H9 (cell line): ENCODE measurements at regions not wholly inside any gene's neighbourhood (a gene's known extent, or its start where the extent isn't known, plus 50 kb on each side); places are given as distances from the start of the nearest gene placed in this dataset.

Source experiments
- DNase-seq: peaks from one replicate; pipeline ENCODE4 v3.0.0-alpha.2; 2017
- H2AFZ ChIP-seq: one replicate; pipeline ENCODE4 v1.6.1; 2013; ENCODE audit warnings: mild to moderate bottlenecking, low read length, control low read depth, moderate library complexity
- H2AK5ac ChIP-seq: 2 replicates; pipeline ENCODE4 v1.6.1; 2013; ENCODE audit warnings: low read length, control low read depth, mixed read lengths; ENCODE audit not compliant: insufficient read length
- H2BK120ac ChIP-seq: one replicate; pipeline ENCODE4 v1.6.1; 2013; ENCODE audit warnings: low read depth, mild to moderate bottlenecking, low read length, control low read depth, inconsistent platforms; ENCODE audit not compliant: poor library complexity, severe bottlenecking
- H2BK12ac ChIP-seq: 2 replicates; pipeline ENCODE4 v1.6.1; 2013; ENCODE audit warnings: low read length, control low read depth, mixed read lengths, low read depth; ENCODE audit not compliant: insufficient read length
- H2BK15ac ChIP-seq: 2 replicates; pipeline ENCODE4 v1.6.1; 2013; ENCODE audit warnings: low read depth, low read length, control low read depth
- H2BK20ac ChIP-seq: one replicate; pipeline ENCODE4 v1.6.1; 2013; ENCODE audit warnings: low read depth, mild to moderate bottlenecking, low read length, control low read depth, inconsistent platforms; ENCODE audit not compliant: poor library complexity, severe bottlenecking
- H2BK5ac ChIP-seq: 2 replicates; pipeline ENCODE4 v1.6.1; 2013; ENCODE audit warnings: low read length, control low read depth, mixed read lengths; ENCODE audit not compliant: insufficient read length
- H3K14ac ChIP-seq: 2 replicates; pipeline ENCODE4 v1.6.1; 2013; ENCODE audit warnings: low read length, control low read depth; ENCODE audit not compliant: insufficient read depth
- H3K18ac ChIP-seq: 2 replicates; pipeline ENCODE4 v1.6.1; 2013; ENCODE audit warnings: low read depth, mild to moderate bottlenecking, mixed read lengths, low read length, control low read depth; ENCODE audit not compliant: insufficient read length
- H3K23ac ChIP-seq: 2 replicates; pipeline ENCODE4 v1.6.1; 2013; ENCODE audit warnings: low read length, control low read depth, mixed read lengths, low read depth; ENCODE audit not compliant: insufficient read length
- H3K23me2 ChIP-seq: 2 replicates; pipeline ENCODE4 v1.6.1; 2013; ENCODE audit warnings: low read depth, mild to moderate bottlenecking, mixed read lengths, low read length, control low read depth; ENCODE audit not compliant: insufficient read length, poor library complexity, severe bottlenecking
- H3K27ac ChIP-seq: 2 replicates; pipeline ENCODE4 v1.5.1; 2013; ENCODE audit warnings: low read length, control low read depth, mixed read lengths, low read depth; ENCODE audit not compliant: insufficient read length
- H3K27me3 ChIP-seq: 2 replicates; pipeline ENCODE4 v1.6.1; 2013; ENCODE audit warnings: low read length, control low read depth, inconsistent platforms; ENCODE audit not compliant: insufficient read depth
- H3K4ac ChIP-seq: 2 replicates; pipeline ENCODE4 v1.6.1; 2013; ENCODE audit warnings: low read depth, mild to moderate bottlenecking, control low read depth, inconsistent platforms, low read length, moderate library complexity
- H3K4me1 ChIP-seq: 2 replicates; pipeline ENCODE4 v1.6.1; 2013; ENCODE audit warnings: low read length, control low read depth, inconsistent platforms; ENCODE audit not compliant: insufficient read depth
- H3K4me2 ChIP-seq: 2 replicates; pipeline ENCODE4 v1.6.1; 2013; ENCODE audit warnings: low read length, control low read depth, mixed read lengths; ENCODE audit not compliant: insufficient read length, insufficient read depth
- H3K56ac ChIP-seq: 2 replicates; pipeline ENCODE4 v1.6.1; 2013; ENCODE audit warnings: low read depth, mild to moderate bottlenecking, mixed read lengths, low read length, control low read depth; ENCODE audit not compliant: insufficient read length
- H3K79me1 ChIP-seq: 2 replicates; pipeline ENCODE4 v1.6.1; 2013; ENCODE audit warnings: low read depth, mild to moderate bottlenecking, moderate library complexity, low read length, control low read depth, inconsistent platforms; ENCODE audit not compliant: insufficient read depth, poor library complexity, severe bottlenecking
- H3K79me2 ChIP-seq: 2 replicates; pipeline ENCODE4 v1.6.1; 2013; ENCODE audit warnings: low read length, control low read depth, inconsistent platforms; ENCODE audit not compliant: insufficient read depth
- H3K9ac ChIP-seq: 2 replicates; pipeline ENCODE4 v1.6.1; 2013; ENCODE audit warnings: low read length, control low read depth, mixed read lengths; ENCODE audit not compliant: insufficient read length; ENCODE audit errors: extremely low read depth
- H3K9me3 ChIP-seq: one replicate; pipeline ENCODE4 v1.6.1; 2013; ENCODE audit warnings: low read depth, low read length, inconsistent platforms; ENCODE audit not compliant: control insufficient read depth
- H3T11ph ChIP-seq: one replicate; pipeline ENCODE4 v1.6.1; 2013; ENCODE audit warnings: mild to moderate bottlenecking, low read length, control low read depth, inconsistent platforms
- H4K20me1 ChIP-seq: one replicate; pipeline ENCODE4 v1.6.1; 2013; ENCODE audit not compliant: control insufficient read depth, insufficient read length, insufficient read depth
- H4K5ac ChIP-seq: 2 replicates; pipeline ENCODE4 v1.6.1; 2013; ENCODE audit warnings: low read depth, mild to moderate bottlenecking, mixed read lengths, low read length, control low read depth; ENCODE audit not compliant: insufficient read length
- H4K8ac ChIP-seq: replicated peaks from 2 replicates; pipeline ENCODE4 v1.6.1; 2013; ENCODE audit warnings: low read length, control low read depth, mixed read lengths, low read depth; ENCODE audit not compliant: insufficient read length
- H4K91ac ChIP-seq: 2 replicates; pipeline ENCODE4 v1.6.1; 2013; ENCODE audit warnings: low read depth, mild to moderate bottlenecking, moderate library complexity, mixed read lengths, low read length, control low read depth; ENCODE audit not compliant: insufficient read length
- H3K27ac Mint-ChIP-seq, 3 experiments: 2 replicates in 2 of 3; 3 replicates in 1 of 3; pipeline ENCODE4 v1.8.0; 2020 to 2021; ENCODE audit warnings: mixed read lengths in 3 of 3, mild to moderate bottlenecking in 1 of 3, moderate library complexity in 1 of 3
- H3K27me3 Mint-ChIP-seq: 2 replicates; pipeline ENCODE4 v1.8.0; 2021; ENCODE audit warnings: low read depth, mild to moderate bottlenecking, moderate library complexity, mixed read lengths
- H3K36me3 Mint-ChIP-seq, 3 experiments: 2 replicates in 2 of 3; 3 replicates in 1 of 3; pipeline ENCODE4 v1.8.0; 2020 to 2021; ENCODE audit warnings: low read depth in 3 of 3, mixed read lengths in 3 of 3; ENCODE audit not compliant: insufficient read depth in 1 of 3
- H3K4me1 Mint-ChIP-seq, 2 experiments: 2 replicates each; pipeline ENCODE4 v1.8.0; 2020; ENCODE audit warnings: mixed read lengths in 2 of 2
- H3K4me3 Mint-ChIP-seq, 2 experiments: 2 replicates in 1 of 2; 3 replicates in 1 of 2; pipeline ENCODE4 v1.8.0; 2020 to 2021; ENCODE audit warnings: mild to moderate bottlenecking in 2 of 2, mixed read lengths in 2 of 2, moderate library complexity in 1 of 2
- H3K9me3 Mint-ChIP-seq, 2 experiments: 2 replicates in 1 of 2; 3 replicates in 1 of 2; pipeline ENCODE4 v1.8.0; 2020; ENCODE audit warnings: mild to moderate bottlenecking in 2 of 2, mixed read lengths in 2 of 2, moderate library complexity in 1 of 2
- WGBS: extraction: QIAGEN DNeasy Blood & Tissue Kit; methylation state at CpG from one replicate; pipeline ENCODE4 v1.1.7; 2013; ENCODE audit warnings: missing lambda C conversion rate, low lambda C conversion rate, mixed read lengths; ENCODE audit not compliant: insufficient read length; ENCODE audit errors: extremely low coverage; 5-methylcytosine and 5-hydroxymethylcytosine counted together
- TF ChIP-seq, protein P1 (sequence below): fragments of 200-600 bp; sonication (generic); conservative IDR thresholded peaks from 3 replicates; pipeline ENCODE4 v1.8.0; 2021; ENCODE audit warnings: antibody characterized with exemption, mild to moderate bottlenecking

- no peak overlapping the region for H3K4ac ChIP-seq
- no peaks in the 10 kb centered on the region for H3K9me3 ChIP-seq
- peaks cover 23 to 36% of the 10 kb centered on the region in 2 experiments for H3K9me3 Mint-ChIP-seq
- H3K4me3 Mint-ChIP-seq, result no peak overlapping the region
- H3T11ph ChIP-seq, result no peak overlapping the region
- no peaks in the 10 kb centered on the region for H3K79me2 ChIP-seq
- H3K56ac ChIP-seq, result no peak overlapping the region
- no peak overlapping the region for H3K14ac ChIP-seq
- H2AK5ac ChIP-seq, result no peak overlapping the region
- no peak overlapping the region for H2BK20ac ChIP-seq
- no peaks in the 10 kb centered on the region for H3K4me1 ChIP-seq
- H3K4me1 Mint-ChIP-seq, result no peaks in the 10 kb centered on the region
- no peak for DNase-seq
- no peak overlapping the region for H3K9ac ChIP-seq
- no peaks in the 10 kb centered on the region for H4K20me1 ChIP-seq
- H3K23ac ChIP-seq, result no peak overlapping the region
- no peak overlapping the region for H2BK15ac ChIP-seq
- no peaks in the 10 kb centered on the region for H3K79me1 ChIP-seq
- no peak overlapping the region for H4K91ac ChIP-seq
- H3K18ac ChIP-seq, result no peak overlapping the region
- no peak overlapping the region for H2AFZ ChIP-seq
- H2BK5ac ChIP-seq, result no peak overlapping the region
- peaks cover 0 to 14% (median 5%) of the 10 kb centered on the region in 3 experiments; a peak in 5 of 7 replicates for H3K36me3 Mint-ChIP-seq
- no peak overlapping the region for H3K27ac ChIP-seq
- H2BK120ac ChIP-seq, result no peak overlapping the region
- no peaks in the 10 kb centered on the region for H3K27me3 Mint-ChIP-seq
- H3K27me3 ChIP-seq, result no peaks in the 10 kb centered on the region
- H3K4me2 ChIP-seq, result no peak overlapping the region
- H2BK12ac ChIP-seq, result no peak overlapping the region
- no peak overlapping the region for H4K5ac ChIP-seq
- WGBS, result no CpG with 5 or more reads among the region's 3 CpGs
- no peak overlapping the region for H3K27ac Mint-ChIP-seq
- TF ChIP-seq, protein P1, sequence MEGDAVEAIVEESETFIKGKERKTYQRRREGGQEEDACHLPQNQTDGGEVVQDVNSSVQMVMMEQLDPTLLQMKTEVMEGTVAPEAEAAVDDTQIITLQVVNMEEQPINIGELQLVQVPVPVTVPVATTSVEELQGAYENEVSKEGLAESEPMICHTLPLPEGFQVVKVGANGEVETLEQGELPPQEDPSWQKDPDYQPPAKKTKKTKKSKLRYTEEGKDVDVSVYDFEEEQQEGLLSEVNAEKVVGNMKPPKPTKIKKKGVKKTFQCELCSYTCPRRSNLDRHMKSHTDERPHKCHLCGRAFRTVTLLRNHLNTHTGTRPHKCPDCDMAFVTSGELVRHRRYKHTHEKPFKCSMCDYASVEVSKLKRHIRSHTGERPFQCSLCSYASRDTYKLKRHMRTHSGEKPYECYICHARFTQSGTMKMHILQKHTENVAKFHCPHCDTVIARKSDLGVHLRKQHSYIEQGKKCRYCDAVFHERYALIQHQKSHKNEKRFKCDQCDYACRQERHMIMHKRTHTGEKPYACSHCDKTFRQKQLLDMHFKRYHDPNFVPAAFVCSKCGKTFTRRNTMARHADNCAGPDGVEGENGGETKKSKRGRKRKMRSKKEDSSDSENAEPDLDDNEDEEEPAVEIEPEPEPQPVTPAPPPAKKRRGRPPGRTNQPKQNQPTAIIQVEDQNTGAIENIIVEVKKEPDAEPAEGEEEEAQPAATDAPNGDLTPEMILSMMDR, result no peak
- no peaks in the 10 kb centered on the region for H3K23me2 ChIP-seq
- H4K8ac ChIP-seq, result no peak overlapping the region
Measured at GRCh38 chr7:54409917-54410316, 132.3 kb upstream of the VSTM2A start.
